ENCODE measurements at regions not wholly inside any gene's neighbourhood (a gene's known extent, or its start where the extent isn't known, plus 50 kb on each side); places are given as distances from the start of the nearest gene placed in this dataset.

DNA sequence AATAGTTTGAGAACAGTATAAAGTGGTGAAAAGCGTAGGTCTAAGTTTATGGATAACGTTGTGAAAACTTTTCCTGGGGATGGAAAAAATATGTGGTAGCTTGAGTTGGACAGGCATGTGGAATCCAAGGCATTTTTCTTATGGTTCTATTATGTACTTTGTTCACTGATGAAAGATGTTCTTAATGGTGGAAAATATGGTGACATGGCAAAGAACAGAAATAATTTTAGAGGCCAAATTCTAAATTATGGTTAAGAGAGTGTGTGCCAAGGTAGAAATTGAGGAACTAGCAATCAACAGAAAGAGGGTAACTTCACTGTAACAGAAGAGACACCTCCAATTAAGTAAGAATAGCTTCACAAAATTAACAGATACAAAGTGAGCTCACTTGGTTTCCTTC is 427.8 kb downstream of the SLC6A15 start:
- no peaks in the 10 kb centered on the region for H3K36me3 ChIP-seq (ENCODE audit: control insufficient read depth in 4 of 4, insufficient read depth in 3 of 4, low read depth in 1 of 4, low read length in 3 of 4)
- H3K27ac ChIP-seq (ENCODE audit: low read depth in 1 of 2, low read length in 2 of 2), result no peak overlapping the region
- H3K4me3 ChIP-seq (ENCODE audit: low read depth in 1 of 3, low read length in 3 of 3), result no peak overlapping the region
- H3K4me1 ChIP-seq (ENCODE audit: control insufficient read depth in 4 of 4, insufficient read depth in 4 of 4, low read length in 3 of 4), result no peaks in the 10 kb centered on the region
- 67% methylated on average over 2 of the region's 2 CpGs for WGBS
- no peaks in the 10 kb centered on the region for H3K27me3 ChIP-seq (ENCODE audit: control insufficient read depth in 4 of 4, insufficient read depth in 4 of 4, low read length in 3 of 4)
- TF ChIP-seq MAX (IDR thresholded peaks at IDR 0.05), result no peak
- no peak for TF ChIP-seq HNF4A (conservative IDR thresholded peaks at IDR 0.05)
- no peak for TF ChIP-seq RXRA (IDR thresholded peaks at IDR 0.05)
- no peak for TF ChIP-seq ATF3 (IDR thresholded peaks at IDR 0.05)
- TF ChIP-seq HNF4G (IDR thresholded peaks at IDR 0.05), result no peak
- no peak for TF ChIP-seq FOXA2 (IDR thresholded peaks at IDR 0.05)
- no peak for TF ChIP-seq TAF1 (conservative IDR thresholded peaks at IDR 0.05)
- TF ChIP-seq EGR1 (IDR thresholded peaks at IDR 0.05; ENCODE audit: low read depth in 2 of 2), result no peak
- TF ChIP-seq JUND (IDR thresholded peaks at IDR 0.05), result no peak
- no peak for TF ChIP-seq GABPA (IDR thresholded peaks at IDR 0.05 in 1 of 2, conservative IDR thresholded peaks at IDR 0.05 in 1 of 2)
- TF ChIP-seq, protein P1, sequence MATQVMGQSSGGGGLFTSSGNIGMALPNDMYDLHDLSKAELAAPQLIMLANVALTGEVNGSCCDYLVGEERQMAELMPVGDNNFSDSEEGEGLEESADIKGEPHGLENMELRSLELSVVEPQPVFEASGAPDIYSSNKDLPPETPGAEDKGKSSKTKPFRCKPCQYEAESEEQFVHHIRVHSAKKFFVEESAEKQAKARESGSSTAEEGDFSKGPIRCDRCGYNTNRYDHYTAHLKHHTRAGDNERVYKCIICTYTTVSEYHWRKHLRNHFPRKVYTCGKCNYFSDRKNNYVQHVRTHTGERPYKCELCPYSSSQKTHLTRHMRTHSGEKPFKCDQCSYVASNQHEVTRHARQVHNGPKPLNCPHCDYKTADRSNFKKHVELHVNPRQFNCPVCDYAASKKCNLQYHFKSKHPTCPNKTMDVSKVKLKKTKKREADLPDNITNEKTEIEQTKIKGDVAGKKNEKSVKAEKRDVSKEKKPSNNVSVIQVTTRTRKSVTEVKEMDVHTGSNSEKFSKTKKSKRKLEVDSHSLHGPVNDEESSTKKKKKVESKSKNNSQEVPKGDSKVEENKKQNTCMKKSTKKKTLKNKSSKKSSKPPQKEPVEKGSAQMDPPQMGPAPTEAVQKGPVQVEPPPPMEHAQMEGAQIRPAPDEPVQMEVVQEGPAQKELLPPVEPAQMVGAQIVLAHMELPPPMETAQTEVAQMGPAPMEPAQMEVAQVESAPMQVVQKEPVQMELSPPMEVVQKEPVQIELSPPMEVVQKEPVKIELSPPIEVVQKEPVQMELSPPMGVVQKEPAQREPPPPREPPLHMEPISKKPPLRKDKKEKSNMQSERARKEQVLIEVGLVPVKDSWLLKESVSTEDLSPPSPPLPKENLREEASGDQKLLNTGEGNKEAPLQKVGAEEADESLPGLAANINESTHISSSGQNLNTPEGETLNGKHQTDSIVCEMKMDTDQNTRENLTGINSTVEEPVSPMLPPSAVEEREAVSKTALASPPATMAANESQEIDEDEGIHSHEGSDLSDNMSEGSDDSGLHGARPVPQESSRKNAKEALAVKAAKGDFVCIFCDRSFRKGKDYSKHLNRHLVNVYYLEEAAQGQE (IDR thresholded peaks at IDR 0.05), result no peak
- DNase-seq (ENCODE audit: low spot score), result no peak
- H3K9me3 ChIP-seq (ENCODE audit: control insufficient read depth in 4 of 4, low read length in 3 of 4), result no peaks in the 10 kb centered on the region
- H3K9ac ChIP-seq (ENCODE audit: low read depth in 1 of 2, low read length in 2 of 2), result no peak overlapping the region

DNA sequence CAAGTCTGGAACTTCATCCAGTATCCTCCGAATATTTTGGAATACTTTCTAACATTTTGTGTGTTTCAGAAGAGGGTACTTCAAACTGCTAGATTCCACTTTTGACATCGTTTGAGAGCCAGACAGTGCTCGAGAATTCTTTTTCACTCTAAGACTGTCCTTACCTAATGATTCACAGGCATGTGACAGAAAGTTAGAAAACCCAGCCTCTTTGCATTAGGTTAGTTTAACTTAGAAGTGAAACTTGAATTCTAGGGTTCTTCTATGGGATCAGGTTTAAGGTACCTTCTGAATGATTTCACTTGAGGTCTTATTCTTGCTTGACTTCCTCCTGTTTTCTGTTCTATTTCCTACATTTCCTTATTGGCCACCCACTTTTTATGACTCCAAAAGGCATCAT is 431.8 kb downstream of the SLC6A15 start:
- H3K4me1 ChIP-seq (ENCODE audit: control insufficient read depth in 4 of 4, insufficient read depth in 4 of 4, low read length in 3 of 4), result no peaks in the 10 kb centered on the region
- no peaks in the 10 kb centered on the region for H3K36me3 ChIP-seq (ENCODE audit: control insufficient read depth in 4 of 4, insufficient read depth in 3 of 4, low read depth in 1 of 4, low read length in 3 of 4)
- DNase-seq (ENCODE audit: low spot score), result no peak
- no peak overlapping the region for H3K27ac ChIP-seq (ENCODE audit: low read depth in 1 of 2, low read length in 2 of 2)
- no peak overlapping the region for H3K4me3 ChIP-seq (ENCODE audit: low read depth in 1 of 3, low read length in 3 of 3)
- H3K9me3 ChIP-seq (ENCODE audit: control insufficient read depth in 4 of 4, low read length in 3 of 4), result no peaks in the 10 kb centered on the region
- TF ChIP-seq RXRA (IDR thresholded peaks at IDR 0.05) (no peak), HNF4A (conservative IDR thresholded peaks at IDR 0.05) (no peak), FOXA1 (IDR thresholded peaks at IDR 0.05) (no peak), CTCF (IDR thresholded peaks at IDR 0.05; ENCODE audit: low read depth, low read length, missing input control) (no peak), RAD21 (IDR thresholded peaks at IDR 0.05) (no peak), ATF3 (IDR thresholded peaks at IDR 0.05) (no peak), GABPA (IDR thresholded peaks at IDR 0.05 in 1 of 2, conservative IDR thresholded peaks at IDR 0.05 in 1 of 2) (no peak), MAX (IDR thresholded peaks at IDR 0.05) (no peak), SP1 (IDR thresholded peaks at IDR 0.05) (no peak), HNF4G (IDR thresholded peaks at IDR 0.05) (no peak), YY1 (IDR thresholded peaks at IDR 0.05) (no peak), JUND (IDR thresholded peaks at IDR 0.05) (no peak), TAF1 (conservative IDR thresholded peaks at IDR 0.05) (no peak), FOXA2 (IDR thresholded peaks at IDR 0.05) (no peak)
- TF ChIP-seq, protein P2, sequence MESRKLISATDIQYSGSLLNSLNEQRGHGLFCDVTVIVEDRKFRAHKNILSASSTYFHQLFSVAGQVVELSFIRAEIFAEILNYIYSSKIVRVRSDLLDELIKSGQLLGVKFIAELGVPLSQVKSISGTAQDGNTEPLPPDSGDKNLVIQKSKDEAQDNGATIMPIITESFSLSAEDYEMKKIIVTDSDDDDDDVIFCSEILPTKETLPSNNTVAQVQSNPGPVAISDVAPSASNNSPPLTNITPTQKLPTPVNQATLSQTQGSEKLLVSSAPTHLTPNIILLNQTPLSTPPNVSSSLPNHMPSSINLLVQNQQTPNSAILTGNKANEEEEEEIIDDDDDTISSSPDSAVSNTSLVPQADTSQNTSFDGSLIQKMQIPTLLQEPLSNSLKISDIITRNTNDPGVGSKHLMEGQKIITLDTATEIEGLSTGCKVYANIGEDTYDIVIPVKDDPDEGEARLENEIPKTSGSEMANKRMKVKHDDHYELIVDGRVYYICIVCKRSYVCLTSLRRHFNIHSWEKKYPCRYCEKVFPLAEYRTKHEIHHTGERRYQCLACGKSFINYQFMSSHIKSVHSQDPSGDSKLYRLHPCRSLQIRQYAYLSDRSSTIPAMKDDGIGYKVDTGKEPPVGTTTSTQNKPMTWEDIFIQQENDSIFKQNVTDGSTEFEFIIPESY (IDR thresholded peaks at IDR 0.05), result no peak
- no peak overlapping the region for H3K9ac ChIP-seq (ENCODE audit: low read depth in 1 of 2, low read length in 2 of 2)
- WGBS, result 63% methylated on average over 3 of the region's 3 CpGs
- H3K27me3 ChIP-seq (ENCODE audit: control insufficient read depth in 4 of 4, insufficient read depth in 4 of 4, low read length in 3 of 4), result no peaks in the 10 kb centered on the region
